ELF-1 (cell line): ENCODE measurements at regions not wholly inside any gene's neighbourhood (a gene's known extent, or its start where the extent isn't known, plus 50 kb on each side); places are given as distances from the start of the nearest gene placed in this dataset.
"Not testable (repeated sequence)": the region's sequence is repeated elsewhere in the genome, so short reads cannot be mapped to it uniquely, and the experiment has no call there.

Experiments
- DNase-seq: peaks from one replicate; pipeline ENCODE4 v3.0.0-alpha.2; 2016; ENCODE audit warnings: low read depth, low spot score

DNA sequence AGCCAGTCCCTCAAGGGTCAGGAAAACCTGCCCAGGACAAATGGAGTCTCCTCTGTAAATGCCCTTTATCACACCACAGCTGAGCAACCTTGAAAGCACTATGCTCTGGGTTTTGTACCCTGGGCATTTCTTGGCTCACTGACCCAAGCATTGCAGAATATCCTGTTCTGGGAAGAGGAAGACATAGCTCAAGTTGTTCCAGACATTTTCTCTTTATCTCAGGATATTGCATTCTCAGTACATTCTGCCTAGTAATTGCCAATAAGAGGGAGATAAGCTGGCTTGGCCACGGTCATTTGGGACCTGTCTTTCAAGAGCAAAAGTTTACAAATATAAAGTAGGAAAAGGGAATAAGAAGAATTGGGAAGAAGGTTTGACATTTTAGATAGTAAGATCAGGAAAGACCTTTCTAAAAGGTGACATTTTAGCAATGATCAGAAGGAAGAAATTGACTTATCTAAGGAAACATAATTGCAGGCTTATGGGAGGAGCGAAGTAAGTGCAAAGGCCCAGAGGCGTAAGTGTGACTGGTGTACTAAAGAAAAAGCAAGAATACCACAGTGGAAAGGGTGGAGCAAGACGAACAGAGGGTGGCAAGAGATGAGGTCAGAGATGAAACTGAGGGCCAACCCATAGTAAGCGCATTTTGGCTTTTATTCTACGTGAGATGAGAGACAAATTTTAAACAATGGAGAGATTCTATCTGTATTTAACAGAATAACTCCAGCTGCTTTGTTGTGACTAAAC is 394.0 kb upstream of the CXADR start:
- DNase-seq, result no peak

- peak; percentile 7 for DNase-seq
These were observed 393.2 kb upstream of the CXADR start for GRCh38 chr21:17119466-17120297.

DNA sequence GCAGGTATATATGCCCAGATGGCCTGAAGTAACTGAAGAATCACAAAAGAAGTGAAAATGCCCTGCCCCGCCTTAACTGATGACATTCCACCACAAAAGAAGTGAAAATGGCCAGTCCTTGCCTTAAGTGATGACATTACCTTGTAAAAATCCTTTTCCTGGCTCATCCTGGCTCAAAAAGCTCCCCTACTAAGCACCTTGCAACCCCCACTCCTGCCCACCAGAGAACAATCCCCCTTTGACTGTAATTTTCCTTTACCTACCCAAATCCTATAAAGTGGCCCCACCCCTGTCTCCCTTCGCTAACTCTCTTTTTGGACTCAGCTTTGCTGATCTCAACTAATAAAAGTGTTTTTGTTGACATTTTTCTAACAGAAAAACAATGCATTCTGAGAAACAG is 385.4 kb upstream of the CXADR start:
- DNase-seq, result peak; percentile 6

GRCh38 chr21:17128132-17128531 is 384.7 kb upstream of the CXADR start:
- DNase-seq, result peak; percentile 8

- not testable (repeated sequence) for DNase-seq
These were observed 373.7 kb upstream of the CXADR start for GRCh38 chr21:17139159-17139558.

- no peak for DNase-seq
These were observed 373.1 kb upstream of the CXADR start for GRCh38 chr21:17139696-17140095.

DNA sequence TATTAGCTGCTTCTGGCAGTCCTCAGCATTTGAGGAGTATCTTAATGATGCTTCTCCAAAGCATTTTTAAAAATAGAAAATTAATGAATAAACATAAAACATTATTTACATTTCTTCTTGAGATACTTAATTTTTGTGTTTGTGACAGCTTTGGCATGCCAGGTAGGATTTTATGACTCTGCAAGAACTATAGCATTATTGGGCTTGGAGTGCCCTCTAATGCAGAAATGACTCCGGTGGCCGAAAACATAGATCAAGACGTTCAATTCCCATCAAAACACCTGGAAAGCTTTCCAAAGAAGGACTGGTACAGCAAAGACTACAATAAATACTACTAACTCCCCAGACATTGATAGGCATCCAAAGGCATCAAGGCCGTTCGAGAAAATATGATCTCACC is 366.4 kb upstream of the CXADR start:
- no peak for DNase-seq

- no peak for DNase-seq
These were observed 353.1 kb upstream of the CXADR start for GRCh38 chr21:17159697-17160096.

DNA sequence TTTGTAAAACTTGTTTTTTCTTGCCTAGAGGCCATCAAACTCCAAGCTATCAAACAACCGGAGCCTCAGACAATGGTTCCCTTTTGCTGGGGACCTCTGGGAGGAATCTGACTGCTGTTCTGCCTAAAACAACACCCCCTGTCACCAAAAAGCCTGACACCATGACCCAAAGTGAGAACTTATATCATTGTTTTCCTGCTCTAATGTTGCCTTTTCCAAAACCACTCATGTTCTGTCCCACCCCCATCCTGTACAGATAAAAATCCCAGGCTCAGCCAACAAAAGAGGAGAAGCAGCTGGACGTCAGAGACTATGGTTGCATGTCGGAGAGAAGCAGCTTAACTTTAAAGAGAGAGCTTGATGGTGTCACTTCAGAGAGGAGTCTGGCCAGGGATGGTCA is 327.2 kb upstream of the CXADR start:
- no peak for DNase-seq

DNA sequence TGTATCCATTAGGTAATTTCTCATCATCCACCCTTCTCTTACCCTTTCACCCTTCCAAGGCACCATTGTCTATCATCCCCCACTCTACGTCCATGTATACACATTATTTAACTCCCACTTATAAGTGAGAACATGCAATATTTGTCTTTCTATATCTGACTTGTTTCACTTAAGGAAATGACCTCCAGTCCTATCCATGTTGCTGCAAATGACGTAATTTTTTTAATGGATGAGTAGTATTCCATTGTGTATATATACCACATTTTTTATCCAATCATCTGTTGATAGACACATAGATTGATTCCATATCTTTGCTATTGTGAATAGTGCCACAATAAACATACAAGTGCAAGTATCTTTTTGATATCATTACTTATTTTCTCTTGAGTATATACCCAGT is 322.9 kb upstream of the CXADR start:
- DNase-seq, result no peak

GRCh38 chr21:17191346-17191993 is 321.4 kb upstream of the CXADR start:
- DNase-seq, result no peak

- DNase-seq, result no peak
These were observed 317.5 kb upstream of the CXADR start for GRCh38 chr21:17195351-17195750.

GRCh38 chr21:17195976-17196375 is 316.9 kb upstream of the CXADR start:
- no peak for DNase-seq

GRCh38 chr21:17196623-17197022 is 316.2 kb upstream of the CXADR start:
- DNase-seq, result no peak

- DNase-seq, result no peak
These were observed 314.8 kb upstream of the CXADR start for GRCh38 chr21:17197996-17198395.

DNA sequence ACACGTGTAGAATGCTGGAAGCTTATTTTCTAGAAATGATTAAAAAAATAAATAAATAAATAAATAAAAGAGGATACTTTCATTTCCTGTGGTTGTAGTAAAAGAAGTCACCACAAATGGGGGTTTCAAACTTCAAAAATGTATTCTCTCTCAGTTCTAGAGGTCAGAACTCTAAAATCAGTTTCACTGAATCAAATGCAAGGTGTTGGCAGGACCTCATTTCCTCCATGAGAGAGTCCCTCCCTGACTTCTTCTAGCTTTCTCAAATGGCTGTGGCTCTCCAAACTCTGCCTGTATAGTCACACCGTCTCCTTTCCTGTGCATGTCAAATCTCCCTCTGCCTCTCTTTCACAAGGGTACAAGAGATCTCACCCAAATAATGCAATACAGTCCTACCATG is 312.6 kb upstream of the CXADR start:
- no peak for DNase-seq

GRCh38 chr21:17201741-17202260 is 311.0 kb upstream of the CXADR start:
- DNase-seq, result no peak

DNA sequence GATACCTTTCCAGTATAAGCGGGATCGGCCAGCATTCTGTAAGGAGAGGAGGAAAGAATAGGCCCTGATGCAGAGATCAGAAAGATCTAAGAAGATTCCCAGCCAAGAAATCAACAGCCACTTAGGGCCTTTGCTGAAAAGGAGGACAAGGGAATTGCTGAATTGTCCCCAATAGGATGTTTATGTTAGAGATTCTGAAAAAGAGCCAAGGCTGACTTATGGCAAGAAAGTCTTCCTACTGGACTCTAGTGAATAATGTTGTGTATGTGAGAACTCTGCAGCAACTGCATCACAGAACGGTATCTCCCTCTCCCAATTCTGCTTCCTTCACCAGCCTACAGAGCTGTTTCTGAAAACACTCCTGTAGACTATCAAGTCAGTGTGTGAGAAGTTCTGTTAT is 298.0 kb upstream of the CXADR start:
- DNase-seq, result no peak

DNA sequence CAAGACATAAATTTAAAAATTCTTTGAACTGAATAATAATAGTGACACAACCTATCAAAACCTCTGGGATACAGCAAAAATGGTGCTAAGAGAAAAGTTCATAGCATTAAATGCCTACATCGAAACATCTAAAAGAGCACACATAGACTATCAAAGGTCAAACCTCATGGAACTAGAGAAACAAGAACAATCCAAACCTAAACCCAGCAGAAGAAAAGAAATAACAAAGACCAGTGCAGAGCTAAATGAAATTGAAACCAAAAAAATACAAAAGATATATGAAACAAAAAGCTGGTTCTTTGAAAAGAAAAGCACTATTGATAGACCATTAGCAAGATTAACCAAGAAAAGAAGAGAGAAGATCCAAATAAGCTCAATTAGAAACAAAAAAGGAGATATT is 293.8 kb upstream of the CXADR start:
- DNase-seq, result not testable (repeated sequence)

GRCh38 chr21:17231124-17231523 is 281.7 kb upstream of the CXADR start:
- no peak for DNase-seq

DNA sequence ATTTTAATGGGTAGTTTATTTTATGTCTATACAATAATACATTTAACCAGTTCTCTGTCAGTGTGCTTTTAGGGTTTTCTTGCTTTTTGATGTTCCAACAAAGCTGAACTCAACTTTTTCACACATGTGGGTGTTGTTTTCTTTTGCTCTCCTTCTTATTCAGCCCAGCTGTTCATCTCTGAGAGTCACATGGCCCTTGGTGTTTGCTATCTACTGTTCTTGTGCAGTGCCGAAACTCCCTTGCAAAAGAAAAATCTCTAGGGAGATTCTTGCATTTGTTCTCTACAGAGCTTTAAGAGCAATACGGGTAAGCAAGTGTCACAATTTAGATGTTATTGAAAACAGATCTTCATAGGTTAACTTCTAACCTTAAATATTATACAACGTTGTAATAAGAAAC is 281.1 kb upstream of the CXADR start:
- DNase-seq, result no peak

DNA sequence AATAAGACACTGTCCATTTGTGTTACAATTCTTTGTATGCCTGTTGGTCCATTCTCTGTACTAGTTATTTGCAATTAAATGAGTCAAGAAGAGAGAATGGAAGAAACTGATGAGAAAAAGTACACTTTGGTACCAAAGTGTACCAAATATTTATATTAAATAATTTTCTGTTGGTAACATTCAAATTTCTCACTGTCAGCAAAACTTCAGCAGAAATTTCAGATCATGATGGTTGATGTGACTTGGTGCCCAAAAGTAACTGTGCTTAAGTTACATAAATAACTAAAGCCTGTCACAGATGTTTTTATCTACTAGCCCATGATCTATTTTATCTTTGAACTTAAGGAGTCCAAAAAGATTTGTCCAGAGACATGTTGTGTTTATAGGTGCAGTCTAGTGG is 274.4 kb upstream of the CXADR start:
- no peak for DNase-seq
